Heart left ventricle (tissue), 13 donors: ENCODE measurements at regions not wholly inside any gene's neighbourhood (a gene's known extent, or its start where the extent isn't known, plus 50 kb on each side); places are given as distances from the start of the nearest gene placed in this dataset.

Source experiments
- CTCF ChIP-seq, 12 donors: fragments of 200-600 bp; sonication (generic) in 4 of 12; IDR thresholded peaks; one replicate each; pipeline versions ENCODE4 v1.5.0 to v1.8.0; 2018 to 2022; ENCODE audit warnings: antibody characterized with exemption in 12 of 12, mild to moderate bottlenecking in 5 of 12
- POLR2A ChIP-seq, 2 donors: fragments of 450-650 bp; IDR thresholded peaks; one replicate each; pipeline ENCODE4 v1.6.1; 2017; ENCODE audit warnings: antibody characterized with exemption in 2 of 2, mild to moderate bottlenecking in 2 of 2, moderate library complexity in 2 of 2
- donor health status: ischemic (EF 13 %, LVEDD 7.1; RV severe dilation, severe dysfunction).
- donor health status: DM: no; HTN: yes; CAD: no.
- donor health status: DM: no; HTN: no; CAD: no.
- donor health status: ischemic (EF 25% LVEDD 6.9; RV normal size, moderate dysfunction).
- donor health status: ischemic (EF 25% LVEDD 5.7; RV mildly dilated, moderate dysfunction).
- donor health status: ischemic (EF 35%, LVEDD 5.7; RV mildly dilated, moderate dysfunction).
- donor health status: nonischemic (EF 11% LVEDD 7.7; RV severe dilation, severe dysfunction).
- donor health status: DM: yes; HTN: yes; CAD: no.
- donor health status: PGD.
- donor health status: ischemic (EF 29% LVEDD 5.4; RV normal size, mild dysfunction).
- donor health status: nonischemic (EF 23%, LVEDD 6.1; RV moderate dilation, normal function).

- TF ChIP-seq CTCF (IDR thresholded peaks at IDR 0.05) (peak in 4 of 12 donors; percentile 14 to 28 (median 20)), POLR2A (IDR thresholded peaks at IDR 0.05) (no peak)
These were observed 141.5 kb upstream of the ARID2 start for GRCh38 chr12:45587877-45588533.
